HepG2 (cell line): ENCODE measurements at regions not wholly inside any gene's neighbourhood (a gene's known extent, or its start where the extent isn't known, plus 50 kb on each side); places are given as distances from the start of the nearest gene placed in this dataset.

Source experiments
- ATF1 ChIP-seq: IDR thresholded peaks from 2 replicates; pipeline ENCODE4 v1.6.1; 2016; ENCODE audit warnings: mild to moderate bottlenecking, control low read depth
- CBFB ChIP-seq: sonication (generic); formaldehyde crosslinking; IDR thresholded peaks from 2 replicates; pipeline ENCODE4 v1.4.0; 2020; ENCODE audit warnings: missing genetic modification reagents
- EZH2 ChIP-seq: conservative IDR thresholded peaks from 2 replicates; pipeline ENCODE4 v1.6.1; 2012; ENCODE audit warnings: mild to moderate bottlenecking, low read depth, low read length, moderate library complexity
- MAFK ChIP-seq, 2 experiments: IDR thresholded peaks in 1 of 2; conservative IDR thresholded peaks in 1 of 2; 2 replicates each; pipeline ENCODE4 v1.6.1; 2011; ENCODE audit warnings: improper control_type of control experiment in 2 of 2, low read length in 2 of 2
- NFIC ChIP-seq: IDR thresholded peaks from 2 replicates; pipeline ENCODE4 v1.6.1; 2012; ENCODE audit warnings: mild to moderate bottlenecking, low read length, inconsistent platforms
- POLR2A ChIP-seq, 2 experiments: IDR thresholded peaks; 2 replicates each; pipeline ENCODE4 v1.6.1; 2011; ENCODE audit warnings: low read depth in 2 of 2, low read length in 2 of 2, mild to moderate bottlenecking in 1 of 2, moderate library complexity in 1 of 2; ENCODE audit not compliant: insufficient read depth in 1 of 2
- RELA ChIP-seq: sonication (generic); formaldehyde crosslinking; IDR thresholded peaks from 2 replicates; pipeline ENCODE4 v1.4.0; 2020; ENCODE audit warnings: missing genetic modification reagents
- TAF1 ChIP-seq: sonication (generic); formaldehyde crosslinking; IDR thresholded peaks from 2 replicates; pipeline ENCODE4 v1.4.0; 2020; ENCODE audit warnings: missing genetic modification reagents
- TCF12 ChIP-seq, 2 experiments: fragments of 450-650 bp in 1 of 2; sonication (generic) in 1 of 2; formaldehyde crosslinking in 1 of 2; IDR thresholded peaks; 2 replicates each; pipeline versions ENCODE4 v1.6.1 to v1.8.0; 2017 to 2022; ENCODE audit warnings: antibody characterized with exemption in 1 of 2, mild to moderate bottlenecking in 1 of 2, missing genetic modification reagents in 1 of 2, moderate library complexity in 1 of 2
- ZFP36 ChIP-seq: fragments of 150-350 bp; IDR thresholded peaks from 2 replicates; pipeline ENCODE4 v1.6.1; 2018; ENCODE audit warnings: borderline replicate concordance, low read length, low read depth; ENCODE audit not compliant: partially characterized antibody
- TF ChIP-seq, protein P1 (sequence below): sonication (generic); formaldehyde crosslinking; IDR thresholded peaks from 2 replicates; pipeline ENCODE4 v1.8.1; 2022; ENCODE audit warnings: mild to moderate bottlenecking, missing genetic modification reagents
- TF ChIP-seq, protein P2 (sequence below): sonication (generic); formaldehyde crosslinking; IDR thresholded peaks from 2 replicates; pipeline ENCODE4 v1.5.0; 2020; ENCODE audit warnings: mild to moderate bottlenecking, missing genetic modification reagents, moderate library complexity
- TF ChIP-seq, protein P3 (sequence below): sonication (generic); formaldehyde crosslinking; IDR thresholded peaks from 2 replicates; pipeline ENCODE4 v1.8.1; 2023; ENCODE audit warnings: missing genetic modification reagents, inconsistent platforms, borderline replicate concordance
- TF ChIP-seq, protein P4 (sequence below): conservative IDR thresholded peaks from 2 replicates; pipeline ENCODE4 v1.6.1; 2018; ENCODE audit warnings: missing genetic modification reagents

DNA sequence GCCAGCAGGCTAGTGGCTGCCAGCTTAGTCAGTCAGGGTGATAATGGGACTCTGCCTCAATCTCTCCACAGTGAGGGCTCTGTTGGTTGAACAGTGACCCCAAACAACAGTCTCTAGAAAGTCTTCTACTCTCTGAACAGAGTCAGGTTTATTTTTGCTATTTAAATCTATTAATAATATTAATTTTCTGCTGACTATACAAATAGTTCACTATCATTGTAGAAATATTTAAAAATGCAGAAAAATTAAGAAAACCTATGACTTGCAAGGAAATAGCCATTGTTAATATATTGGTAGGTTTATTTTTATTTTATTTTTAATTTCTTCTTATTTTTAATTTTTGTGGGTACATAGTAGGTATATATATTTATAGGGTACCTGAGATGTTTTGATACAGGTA is 67.9 kb upstream of the AADAT start:
- TF ChIP-seq ATF1 (CRISPR knock-in tag) = no peak
- TF ChIP-seq, protein P1, sequence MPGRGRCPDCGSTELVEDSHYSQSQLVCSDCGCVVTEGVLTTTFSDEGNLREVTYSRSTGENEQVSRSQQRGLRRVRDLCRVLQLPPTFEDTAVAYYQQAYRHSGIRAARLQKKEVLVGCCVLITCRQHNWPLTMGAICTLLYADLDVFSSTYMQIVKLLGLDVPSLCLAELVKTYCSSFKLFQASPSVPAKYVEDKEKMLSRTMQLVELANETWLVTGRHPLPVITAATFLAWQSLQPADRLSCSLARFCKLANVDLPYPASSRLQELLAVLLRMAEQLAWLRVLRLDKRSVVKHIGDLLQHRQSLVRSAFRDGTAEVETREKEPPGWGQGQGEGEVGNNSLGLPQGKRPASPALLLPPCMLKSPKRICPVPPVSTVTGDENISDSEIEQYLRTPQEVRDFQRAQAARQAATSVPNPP (CRISPR knock-in tag) = no peak
- no peak for TF ChIP-seq NFIC
- TF ChIP-seq, protein P2, sequence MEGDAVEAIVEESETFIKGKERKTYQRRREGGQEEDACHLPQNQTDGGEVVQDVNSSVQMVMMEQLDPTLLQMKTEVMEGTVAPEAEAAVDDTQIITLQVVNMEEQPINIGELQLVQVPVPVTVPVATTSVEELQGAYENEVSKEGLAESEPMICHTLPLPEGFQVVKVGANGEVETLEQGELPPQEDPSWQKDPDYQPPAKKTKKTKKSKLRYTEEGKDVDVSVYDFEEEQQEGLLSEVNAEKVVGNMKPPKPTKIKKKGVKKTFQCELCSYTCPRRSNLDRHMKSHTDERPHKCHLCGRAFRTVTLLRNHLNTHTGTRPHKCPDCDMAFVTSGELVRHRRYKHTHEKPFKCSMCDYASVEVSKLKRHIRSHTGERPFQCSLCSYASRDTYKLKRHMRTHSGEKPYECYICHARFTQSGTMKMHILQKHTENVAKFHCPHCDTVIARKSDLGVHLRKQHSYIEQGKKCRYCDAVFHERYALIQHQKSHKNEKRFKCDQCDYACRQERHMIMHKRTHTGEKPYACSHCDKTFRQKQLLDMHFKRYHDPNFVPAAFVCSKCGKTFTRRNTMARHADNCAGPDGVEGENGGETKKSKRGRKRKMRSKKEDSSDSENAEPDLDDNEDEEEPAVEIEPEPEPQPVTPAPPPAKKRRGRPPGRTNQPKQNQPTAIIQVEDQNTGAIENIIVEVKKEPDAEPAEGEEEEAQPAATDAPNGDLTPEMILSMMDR (CRISPR knock-in tag) = no peak
- TF ChIP-seq, protein P3, sequence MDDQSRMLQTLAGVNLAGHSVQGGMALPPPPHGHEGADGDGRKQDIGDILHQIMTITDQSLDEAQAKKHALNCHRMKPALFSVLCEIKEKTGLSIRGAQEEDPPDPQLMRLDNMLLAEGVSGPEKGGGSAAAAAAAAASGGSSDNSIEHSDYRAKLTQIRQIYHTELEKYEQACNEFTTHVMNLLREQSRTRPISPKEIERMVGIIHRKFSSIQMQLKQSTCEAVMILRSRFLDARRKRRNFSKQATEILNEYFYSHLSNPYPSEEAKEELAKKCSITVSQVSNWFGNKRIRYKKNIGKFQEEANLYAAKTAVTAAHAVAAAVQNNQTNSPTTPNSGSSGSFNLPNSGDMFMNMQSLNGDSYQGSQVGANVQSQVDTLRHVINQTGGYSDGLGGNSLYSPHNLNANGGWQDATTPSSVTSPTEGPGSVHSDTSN (CRISPR knock-in tag) = no peak
- TF ChIP-seq POLR2A (IDR thresholded peaks at IDR 0.05; ENCODE audit: insufficient read depth in 1 of 2, low read depth in 2 of 2, low read length in 2 of 2) = no peak
- TF ChIP-seq CBFB (CRISPR knock-in tag) = no peak
- TF ChIP-seq ZFP36 = no peak
- TF ChIP-seq MAFK (conservative IDR thresholded peaks at IDR 0.05 in 1 of 2, IDR thresholded peaks at IDR 0.05 in 1 of 2; ENCODE audit: low read length in 2 of 2) = peak; percentile 27 to 82; a peak in 2 of 4 replicates
- TF ChIP-seq RELA = no peak
- no peak for TF ChIP-seq EZH2
- no peak for TF ChIP-seq TAF1 (CRISPR knock-in tag)
- TF ChIP-seq TCF12 (IDR thresholded peaks at IDR 0.05) = no peak
- TF ChIP-seq TCF12 (CRISPR knock-in tag; IDR thresholded peaks at IDR 0.05) = no peak
- TF ChIP-seq, protein P4, sequence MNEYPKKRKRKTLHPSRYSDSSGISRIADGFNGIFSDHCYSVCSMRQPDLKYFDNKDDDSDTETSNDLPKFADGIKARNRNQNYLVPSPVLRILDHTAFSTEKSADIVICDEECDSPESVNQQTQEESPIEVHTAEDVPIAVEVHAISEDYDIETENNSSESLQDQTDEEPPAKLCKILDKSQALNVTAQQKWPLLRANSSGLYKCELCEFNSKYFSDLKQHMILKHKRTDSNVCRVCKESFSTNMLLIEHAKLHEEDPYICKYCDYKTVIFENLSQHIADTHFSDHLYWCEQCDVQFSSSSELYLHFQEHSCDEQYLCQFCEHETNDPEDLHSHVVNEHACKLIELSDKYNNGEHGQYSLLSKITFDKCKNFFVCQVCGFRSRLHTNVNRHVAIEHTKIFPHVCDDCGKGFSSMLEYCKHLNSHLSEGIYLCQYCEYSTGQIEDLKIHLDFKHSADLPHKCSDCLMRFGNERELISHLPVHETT = no peak
